Bronchial epithelial cell (primary cell): ENCODE measurements at regions not wholly inside any gene's neighbourhood (a gene's known extent, or its start where the extent isn't known, plus 50 kb on each side); places are given as distances from the start of the nearest gene placed in this dataset.

Experiments used
- DNase-seq: peaks from one replicate; pipeline ENCODE4 v3.0.0-alpha.2; 2010; ENCODE audit warnings: low read depth
- FAIRE-seq: peaks from 2 replicates; lab custom pipeline; 2011; peaks lifted over from hg19 to GRCh38; lab: Jason Lieb, UNC
- H3K27me3 ChIP-seq: 2 replicates; pipeline ENCODE4 v1.5.1; 2011; ENCODE audit warnings: low read length; ENCODE audit not compliant: control insufficient read depth, insufficient read depth
- H3K36me3 ChIP-seq: 2 replicates; pipeline ENCODE4 v1.5.1; 2011; ENCODE audit warnings: low read length; ENCODE audit not compliant: control insufficient read depth, insufficient read depth
- H3K4me3 ChIP-seq: 2 replicates; pipeline ENCODE4 v1.5.1; 2011; ENCODE audit warnings: mild to moderate bottlenecking, low read depth, low read length, control low read depth
- TF ChIP-seq, protein P1 (sequence below): IDR thresholded peaks from 2 replicates; pipeline ENCODE4 v1.5.1; 2011; ENCODE audit warnings: mild to moderate bottlenecking, moderate library complexity, low read length, control low read depth, inconsistent platforms; ENCODE audit not compliant: insufficient read depth, severe bottlenecking

DNA sequence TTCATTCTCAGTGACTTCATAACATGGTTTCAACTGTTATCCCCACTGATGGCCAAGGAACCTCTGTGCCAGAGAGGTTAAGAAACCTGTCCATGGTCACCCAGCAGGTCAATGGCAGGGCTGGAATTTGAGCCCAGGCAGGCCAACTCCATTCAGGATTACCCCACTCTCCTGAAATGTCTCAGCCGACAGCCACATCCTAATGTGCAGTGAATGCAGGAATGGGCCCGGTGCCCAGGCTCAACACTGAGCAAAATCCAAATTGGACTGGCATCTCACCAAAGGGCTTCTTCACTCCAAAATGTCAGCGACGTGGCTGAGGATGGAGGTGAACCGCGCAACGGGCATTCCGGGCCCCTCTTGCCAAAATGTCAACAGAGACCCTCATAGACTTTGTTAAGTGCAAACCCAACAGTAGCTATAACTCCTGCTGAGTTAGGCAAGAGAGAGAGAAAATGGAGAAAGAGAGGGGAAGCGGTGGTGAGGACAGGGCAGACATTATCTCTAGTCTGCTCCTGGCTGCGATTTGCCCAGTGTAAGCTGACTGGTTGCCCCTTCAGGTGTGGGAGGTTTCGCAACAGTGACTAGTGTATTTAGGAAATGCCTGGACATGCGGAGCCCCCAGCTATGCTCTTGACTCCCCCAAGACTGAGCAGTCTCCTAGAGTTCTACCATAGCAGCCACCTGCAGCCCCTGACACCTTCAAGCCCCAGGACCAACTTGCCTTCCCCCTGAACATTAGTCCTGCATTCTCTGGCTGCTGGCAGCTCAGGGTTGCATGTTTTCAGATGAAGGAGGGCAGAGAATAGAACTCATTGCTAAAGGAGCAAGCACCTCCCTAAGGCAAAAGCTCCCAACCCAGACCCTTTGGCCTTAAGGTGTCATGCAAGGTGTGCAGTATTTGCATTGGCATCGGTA, 167.7 kb downstream of the ANAPC1 start:
- no peak for FAIRE-seq
- Histone ChIP-seq H3K27me3 (peaks cover 1% of the 10 kb centered on the region), H3K36me3 (no peaks in the 10 kb centered on the region), H3K4me3 (no peak overlapping the region)
- TF ChIP-seq, protein P1, sequence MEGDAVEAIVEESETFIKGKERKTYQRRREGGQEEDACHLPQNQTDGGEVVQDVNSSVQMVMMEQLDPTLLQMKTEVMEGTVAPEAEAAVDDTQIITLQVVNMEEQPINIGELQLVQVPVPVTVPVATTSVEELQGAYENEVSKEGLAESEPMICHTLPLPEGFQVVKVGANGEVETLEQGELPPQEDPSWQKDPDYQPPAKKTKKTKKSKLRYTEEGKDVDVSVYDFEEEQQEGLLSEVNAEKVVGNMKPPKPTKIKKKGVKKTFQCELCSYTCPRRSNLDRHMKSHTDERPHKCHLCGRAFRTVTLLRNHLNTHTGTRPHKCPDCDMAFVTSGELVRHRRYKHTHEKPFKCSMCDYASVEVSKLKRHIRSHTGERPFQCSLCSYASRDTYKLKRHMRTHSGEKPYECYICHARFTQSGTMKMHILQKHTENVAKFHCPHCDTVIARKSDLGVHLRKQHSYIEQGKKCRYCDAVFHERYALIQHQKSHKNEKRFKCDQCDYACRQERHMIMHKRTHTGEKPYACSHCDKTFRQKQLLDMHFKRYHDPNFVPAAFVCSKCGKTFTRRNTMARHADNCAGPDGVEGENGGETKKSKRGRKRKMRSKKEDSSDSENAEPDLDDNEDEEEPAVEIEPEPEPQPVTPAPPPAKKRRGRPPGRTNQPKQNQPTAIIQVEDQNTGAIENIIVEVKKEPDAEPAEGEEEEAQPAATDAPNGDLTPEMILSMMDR = no peak
- DNase-seq = no peak

DNA sequence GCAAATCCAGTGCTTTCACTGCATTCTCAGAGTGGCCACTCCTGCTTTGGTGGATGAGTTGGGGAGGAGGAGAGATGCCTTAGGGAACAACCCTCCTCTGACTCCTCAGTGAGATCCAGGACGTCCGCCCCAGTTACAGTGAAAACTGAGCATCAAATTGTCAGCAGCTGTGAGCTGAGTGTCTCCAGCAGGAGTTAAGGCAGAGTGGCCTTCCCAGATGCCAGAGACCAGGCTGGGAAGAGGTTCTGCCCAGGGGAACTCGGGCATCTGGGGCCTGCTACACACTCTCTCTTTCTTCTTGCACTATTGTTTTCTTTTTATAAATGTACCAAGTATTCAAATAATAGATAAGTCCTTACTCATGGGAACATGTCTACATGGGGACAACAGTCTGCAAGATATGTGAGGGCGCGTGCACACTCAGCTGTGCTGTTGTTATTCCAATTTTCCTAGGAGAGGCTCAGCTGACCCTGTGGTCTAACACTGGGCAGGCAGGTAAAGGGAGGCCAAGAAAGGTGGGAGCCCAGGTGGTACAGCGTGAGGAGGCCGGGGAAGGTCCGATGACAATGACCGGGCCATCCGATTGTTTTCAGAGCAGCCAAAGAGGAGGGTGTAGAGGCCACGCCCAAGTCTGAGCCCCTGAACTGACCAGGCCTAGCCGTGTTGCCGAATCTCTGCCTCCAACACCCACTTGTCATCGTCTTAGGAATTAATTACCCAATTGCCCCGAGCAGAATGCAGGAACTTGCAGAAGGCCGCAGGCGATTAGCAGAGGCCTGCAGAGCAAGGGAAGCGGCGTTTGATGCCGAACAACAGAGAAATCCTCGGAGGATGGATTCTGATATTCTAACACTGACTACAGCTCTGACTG, 166.9 kb downstream of the ANAPC1 start:
- TF ChIP-seq, protein P1 = no peak
- DNase-seq (no peak), FAIRE-seq (no peak)
- Histone ChIP-seq H3K27me3 (no peaks in the 10 kb centered on the region), H3K36me3 (no peaks in the 10 kb centered on the region), H3K4me3 (no peak overlapping the region)
